GM12872 (cell line): ENCODE measurements at regions not wholly inside any gene's neighbourhood (a gene's known extent, or its start where the extent isn't known, plus 50 kb on each side); places are given as distances from the start of the nearest gene placed in this dataset.

Experiments used
- TF ChIP-seq, protein P1 (sequence below): IDR thresholded peaks from 3 replicates; pipeline ENCODE4 v1.5.1; 2011; ENCODE audit warnings: low read depth, mild to moderate bottlenecking, low read length, moderate library complexity; ENCODE audit not compliant: insufficient read depth

DNA sequence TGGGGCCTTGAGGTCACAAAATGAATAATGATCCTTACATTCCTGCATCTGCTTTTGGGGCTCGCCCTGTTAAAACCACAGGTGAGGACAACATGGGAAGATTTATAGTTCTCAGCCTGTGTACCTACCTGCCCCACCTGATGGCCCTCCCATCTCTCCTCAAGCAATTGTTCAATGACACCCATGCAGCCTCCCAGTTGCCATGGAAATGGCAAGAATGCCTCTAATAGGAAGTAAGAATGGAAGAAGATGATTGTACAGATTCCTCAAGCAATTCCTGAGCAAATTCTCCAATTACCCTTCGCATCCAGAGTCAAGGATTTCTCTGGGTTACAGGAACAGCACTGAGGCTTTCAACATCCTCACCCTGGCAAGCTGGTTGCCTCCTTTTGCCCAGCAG is 78.6 kb upstream of the CCL2 start:
- TF ChIP-seq, protein P1, sequence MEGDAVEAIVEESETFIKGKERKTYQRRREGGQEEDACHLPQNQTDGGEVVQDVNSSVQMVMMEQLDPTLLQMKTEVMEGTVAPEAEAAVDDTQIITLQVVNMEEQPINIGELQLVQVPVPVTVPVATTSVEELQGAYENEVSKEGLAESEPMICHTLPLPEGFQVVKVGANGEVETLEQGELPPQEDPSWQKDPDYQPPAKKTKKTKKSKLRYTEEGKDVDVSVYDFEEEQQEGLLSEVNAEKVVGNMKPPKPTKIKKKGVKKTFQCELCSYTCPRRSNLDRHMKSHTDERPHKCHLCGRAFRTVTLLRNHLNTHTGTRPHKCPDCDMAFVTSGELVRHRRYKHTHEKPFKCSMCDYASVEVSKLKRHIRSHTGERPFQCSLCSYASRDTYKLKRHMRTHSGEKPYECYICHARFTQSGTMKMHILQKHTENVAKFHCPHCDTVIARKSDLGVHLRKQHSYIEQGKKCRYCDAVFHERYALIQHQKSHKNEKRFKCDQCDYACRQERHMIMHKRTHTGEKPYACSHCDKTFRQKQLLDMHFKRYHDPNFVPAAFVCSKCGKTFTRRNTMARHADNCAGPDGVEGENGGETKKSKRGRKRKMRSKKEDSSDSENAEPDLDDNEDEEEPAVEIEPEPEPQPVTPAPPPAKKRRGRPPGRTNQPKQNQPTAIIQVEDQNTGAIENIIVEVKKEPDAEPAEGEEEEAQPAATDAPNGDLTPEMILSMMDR: no peak

DNA sequence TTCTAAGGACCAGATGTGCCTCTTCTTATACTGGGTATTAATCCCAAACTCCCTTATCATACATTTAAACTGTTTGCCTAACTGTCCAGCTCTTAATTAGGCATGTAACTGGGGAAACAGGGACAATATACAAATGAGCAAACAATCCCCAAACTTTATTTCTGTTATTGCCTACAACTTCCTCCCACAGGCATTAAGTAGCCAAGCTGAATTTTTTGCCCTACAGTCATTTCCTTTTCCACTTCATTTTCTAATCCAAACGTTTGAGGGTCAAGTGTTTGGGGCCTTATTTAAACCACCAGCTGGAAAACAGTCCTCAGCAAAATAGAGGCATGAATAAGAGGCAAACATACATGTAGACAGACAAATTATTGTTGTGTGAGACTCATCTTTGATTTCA is 77.4 kb upstream of the CCL2 start:
- TF ChIP-seq, protein P1: no peak

DNA sequence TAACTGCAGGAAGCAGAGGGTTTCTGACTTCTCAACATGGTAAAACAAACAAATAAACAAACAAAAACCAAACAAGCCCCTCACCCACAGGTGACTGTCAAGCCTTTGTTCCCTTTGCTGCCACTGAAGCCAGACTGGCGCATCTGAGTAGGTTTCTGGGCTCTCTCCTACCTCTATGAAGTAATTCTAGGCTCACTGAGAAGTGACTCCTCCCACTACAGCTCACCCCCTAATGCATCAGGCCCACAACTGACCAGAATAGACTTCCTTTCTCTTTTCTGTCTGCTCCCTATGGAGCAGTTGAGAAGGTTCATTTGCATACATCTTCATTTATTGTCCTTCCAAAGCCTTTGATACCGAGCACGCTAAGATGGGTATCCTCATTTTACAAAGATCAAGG is 77.0 kb upstream of the CCL2 start:
- TF ChIP-seq, protein P1: no peak

DNA sequence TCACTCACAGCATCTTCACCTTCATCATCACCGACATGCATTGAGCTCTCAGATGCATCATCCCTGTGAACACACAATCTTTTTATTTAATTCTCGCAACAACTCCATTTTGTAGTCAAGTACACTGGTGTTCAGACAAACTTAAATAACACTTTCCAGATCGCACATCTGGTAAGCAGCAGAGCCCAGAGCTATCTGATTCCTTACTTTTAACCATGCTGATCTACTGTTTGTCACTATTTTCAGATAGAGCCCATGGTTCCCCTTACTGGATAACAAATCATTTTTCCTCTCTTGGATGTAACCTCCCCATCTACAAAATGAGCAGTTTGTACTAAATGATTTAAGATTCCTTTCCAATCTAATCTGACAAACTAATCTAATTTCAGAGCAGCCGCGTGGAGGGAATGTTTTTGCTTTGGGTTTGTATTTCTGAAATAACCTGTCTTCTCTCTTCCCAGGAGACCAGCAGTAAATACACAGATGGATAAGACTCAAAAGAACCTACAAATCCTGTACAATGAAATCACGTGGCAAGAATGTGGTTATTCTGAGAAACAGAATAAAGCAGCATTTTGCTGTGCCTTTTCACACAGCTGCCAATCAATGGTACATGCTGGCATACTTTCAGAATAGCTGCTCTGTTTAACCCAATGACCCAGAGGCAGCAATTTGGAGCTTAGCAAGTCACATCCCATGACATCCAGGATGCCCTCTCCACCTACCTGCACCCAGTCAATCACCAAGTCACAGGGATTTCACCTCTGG is 72.9 kb upstream of the CCL2 start:
- TF ChIP-seq, protein P1: no peak

DNA sequence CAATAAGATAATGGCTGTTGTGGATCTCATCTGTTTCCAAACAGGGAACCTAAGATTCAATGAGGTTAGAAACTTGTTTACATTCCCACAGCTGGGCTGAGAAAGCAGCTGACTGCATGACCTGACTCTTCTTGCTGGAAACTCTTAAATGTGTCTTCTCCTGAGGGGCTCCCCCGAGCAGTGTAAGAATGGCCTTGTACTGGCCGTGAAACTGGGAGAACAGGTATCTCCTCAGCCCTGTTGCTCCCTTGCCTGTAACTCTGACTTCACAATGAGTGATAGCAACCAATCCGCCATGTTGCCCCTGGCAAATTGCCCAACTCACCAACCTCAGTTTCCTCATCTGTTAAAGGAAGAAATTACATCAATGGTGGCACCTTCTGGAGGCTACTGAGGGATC is 59.1 kb upstream of the CCL2 start:
- TF ChIP-seq, protein P1: no peak

DNA sequence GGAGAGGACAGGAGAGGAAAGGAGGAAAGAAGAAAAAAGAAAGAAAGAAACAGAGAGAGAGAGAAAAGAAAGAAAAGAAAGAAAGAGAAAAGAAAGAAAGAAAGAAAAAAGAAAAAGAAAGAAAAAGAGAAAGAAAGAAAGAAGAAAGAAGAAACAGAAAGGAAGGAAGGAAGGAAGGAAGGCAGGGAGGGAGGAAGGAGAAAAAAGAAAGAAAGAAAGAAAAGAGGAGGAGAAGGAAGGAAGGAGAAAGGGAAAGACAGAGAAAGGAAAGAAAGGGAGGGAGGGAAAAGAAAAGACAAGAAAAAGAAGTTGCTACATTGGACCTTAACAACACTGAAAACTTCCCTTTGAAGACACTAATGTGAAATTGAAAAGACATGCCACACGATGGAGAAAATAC is 56.6 kb upstream of the CCL2 start:
- TF ChIP-seq, protein P1: no peak

DNA sequence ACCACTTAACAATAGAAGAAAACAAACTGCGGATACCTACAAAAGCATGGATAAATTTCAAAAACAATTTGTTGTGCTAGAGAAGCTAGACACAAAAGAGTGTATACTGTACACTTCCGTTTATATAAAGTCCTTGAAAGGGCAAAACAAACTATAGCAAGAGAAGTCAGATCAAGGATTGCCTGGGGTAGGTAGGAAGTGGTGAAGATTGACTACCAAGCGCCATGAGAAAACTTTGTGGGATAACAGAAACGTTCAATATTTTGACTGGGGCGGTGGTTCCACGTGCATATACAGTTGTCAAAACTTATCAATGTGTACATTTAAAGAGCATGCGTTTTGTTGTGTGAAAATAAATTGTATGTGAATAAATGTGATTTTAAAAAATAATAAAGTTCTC is 55.6 kb upstream of the CCL2 start:
- TF ChIP-seq, protein P1: no peak
